Epithelial cell of proximal tubule (primary cell): ENCODE measurements at regions not wholly inside any gene's neighbourhood (a gene's known extent, or its start where the extent isn't known, plus 50 kb on each side); places are given as distances from the start of the nearest gene placed in this dataset.

Source experiments
- DNase-seq: peaks from one replicate; pipeline ENCODE4 v3.0.0-alpha.2; 2011; ENCODE audit warnings: low read depth
- H3K4me3 ChIP-seq: 2 replicates; pipeline ENCODE4 v1.5.1; 2011; ENCODE audit warnings: low read depth, mild to moderate bottlenecking, low read length
- TF ChIP-seq, protein P1 (sequence below): conservative IDR thresholded peaks from 2 replicates; pipeline ENCODE4 v1.5.1; 2012; ENCODE audit warnings: low read depth, mild to moderate bottlenecking, low read length

DNA sequence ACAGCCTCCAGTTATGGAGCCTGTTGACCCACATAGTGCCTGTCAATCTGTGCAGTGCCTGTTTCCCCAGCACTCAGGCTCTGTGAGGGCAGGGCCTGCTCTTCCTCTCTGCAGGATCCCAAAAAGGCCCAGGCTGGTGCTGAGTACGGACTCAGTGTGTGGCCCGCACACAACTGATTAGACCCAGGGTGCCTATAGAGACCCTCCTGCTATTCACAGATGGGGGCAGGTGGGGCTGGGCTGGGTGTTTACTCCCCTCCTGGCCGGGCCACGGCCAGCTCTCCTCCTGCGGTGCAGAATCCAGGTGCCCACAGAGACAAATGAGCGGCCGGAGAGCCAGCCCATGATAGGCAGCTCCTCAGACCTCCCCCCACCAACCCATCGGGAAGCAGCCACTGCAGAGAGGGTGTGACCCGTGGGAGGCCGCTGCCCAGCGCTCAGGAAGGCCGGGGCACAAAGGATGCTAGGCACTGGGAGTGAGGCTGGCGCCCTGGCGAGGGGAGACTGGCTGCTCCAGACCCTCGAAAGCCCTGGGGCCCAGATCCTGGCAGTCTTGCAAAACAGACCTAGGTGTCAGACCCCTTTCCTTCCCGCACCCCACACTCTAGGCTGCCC lies 239.0 kb downstream of the CTTN start:
- DNase-seq, result no peak
- TF ChIP-seq, protein P1, sequence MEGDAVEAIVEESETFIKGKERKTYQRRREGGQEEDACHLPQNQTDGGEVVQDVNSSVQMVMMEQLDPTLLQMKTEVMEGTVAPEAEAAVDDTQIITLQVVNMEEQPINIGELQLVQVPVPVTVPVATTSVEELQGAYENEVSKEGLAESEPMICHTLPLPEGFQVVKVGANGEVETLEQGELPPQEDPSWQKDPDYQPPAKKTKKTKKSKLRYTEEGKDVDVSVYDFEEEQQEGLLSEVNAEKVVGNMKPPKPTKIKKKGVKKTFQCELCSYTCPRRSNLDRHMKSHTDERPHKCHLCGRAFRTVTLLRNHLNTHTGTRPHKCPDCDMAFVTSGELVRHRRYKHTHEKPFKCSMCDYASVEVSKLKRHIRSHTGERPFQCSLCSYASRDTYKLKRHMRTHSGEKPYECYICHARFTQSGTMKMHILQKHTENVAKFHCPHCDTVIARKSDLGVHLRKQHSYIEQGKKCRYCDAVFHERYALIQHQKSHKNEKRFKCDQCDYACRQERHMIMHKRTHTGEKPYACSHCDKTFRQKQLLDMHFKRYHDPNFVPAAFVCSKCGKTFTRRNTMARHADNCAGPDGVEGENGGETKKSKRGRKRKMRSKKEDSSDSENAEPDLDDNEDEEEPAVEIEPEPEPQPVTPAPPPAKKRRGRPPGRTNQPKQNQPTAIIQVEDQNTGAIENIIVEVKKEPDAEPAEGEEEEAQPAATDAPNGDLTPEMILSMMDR, result no peak
- no peak overlapping the region for H3K4me3 ChIP-seq

DNA sequence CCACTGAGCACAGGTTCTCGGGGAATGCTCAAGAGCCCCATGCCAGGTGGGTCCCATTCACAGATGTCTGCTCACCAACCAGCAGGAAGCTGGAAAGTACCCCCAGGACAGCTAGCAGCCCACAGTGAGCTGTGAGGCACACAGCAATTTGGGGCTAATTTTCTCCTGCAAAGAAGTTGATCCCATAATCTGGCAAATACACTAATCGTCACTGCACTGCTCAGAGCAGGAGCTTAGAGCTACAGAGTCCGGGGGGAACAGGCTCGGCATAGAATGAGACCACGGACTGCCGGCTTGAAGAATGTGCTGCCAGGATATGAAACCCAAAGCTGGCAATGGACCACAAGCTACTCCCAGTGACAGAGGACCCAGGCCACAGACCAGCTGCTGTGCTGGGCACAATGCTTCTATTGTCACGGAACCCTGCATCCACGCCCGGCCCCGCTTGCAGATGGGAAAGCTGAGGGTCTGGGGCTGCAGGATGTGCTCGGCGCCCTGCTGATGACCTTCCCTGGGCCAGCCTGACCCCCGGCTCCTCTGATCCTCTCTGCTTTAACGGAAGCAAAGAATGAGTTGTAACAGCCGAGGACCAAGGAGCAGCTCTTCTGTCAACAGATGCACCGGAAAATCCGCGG lies 239.7 kb downstream of the CTTN start:
- no peak overlapping the region for H3K4me3 ChIP-seq
- DNase-seq, result no peak
- TF ChIP-seq, protein P1, result no peak

DNA sequence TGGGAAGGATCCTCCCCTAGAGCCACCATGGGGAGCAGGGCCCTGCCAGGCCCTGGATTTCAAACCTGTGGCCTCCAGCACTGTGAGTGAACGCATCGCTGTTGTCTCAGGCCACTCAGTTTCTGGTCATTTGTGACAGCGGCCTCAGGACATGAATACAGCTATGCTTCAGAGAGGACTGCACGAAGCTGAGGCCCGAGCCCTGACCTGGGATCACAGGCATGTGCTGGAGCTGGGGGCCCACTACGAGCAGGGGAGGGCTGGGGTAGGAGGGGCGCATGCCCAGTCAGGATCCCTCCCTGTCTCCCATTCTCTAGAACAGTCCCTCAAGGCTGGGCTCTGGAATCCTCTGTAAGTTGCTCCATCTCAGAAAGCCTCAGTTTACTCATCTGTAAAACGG lies 242.1 kb downstream of the CTTN start:
- no peak for DNase-seq
- no peak overlapping the region for H3K4me3 ChIP-seq
- TF ChIP-seq, protein P1, result no peak

DNA sequence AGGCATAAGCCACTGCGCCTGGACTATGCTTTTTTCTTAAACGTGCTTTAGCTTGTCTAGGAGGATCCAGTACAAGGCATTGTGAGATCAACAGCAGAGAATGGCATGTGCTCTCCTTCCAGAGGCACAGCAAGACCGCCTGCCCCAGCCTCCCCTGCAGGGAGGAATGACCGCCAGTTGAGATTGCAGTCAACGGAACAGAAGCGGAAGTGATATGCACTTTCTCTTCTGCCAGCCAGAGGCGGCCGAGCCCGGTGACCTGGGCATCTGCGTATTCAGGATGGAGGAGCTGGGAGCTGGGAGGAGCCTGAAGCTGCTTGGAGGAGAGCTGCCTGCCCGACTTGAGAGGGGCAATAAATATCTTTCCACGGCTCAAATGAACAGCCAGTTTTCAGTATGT lies 243.0 kb downstream of the CTTN start:
- TF ChIP-seq, protein P1, result no peak
- H3K4me3 ChIP-seq, result no peak overlapping the region
- no peak for DNase-seq

DNA sequence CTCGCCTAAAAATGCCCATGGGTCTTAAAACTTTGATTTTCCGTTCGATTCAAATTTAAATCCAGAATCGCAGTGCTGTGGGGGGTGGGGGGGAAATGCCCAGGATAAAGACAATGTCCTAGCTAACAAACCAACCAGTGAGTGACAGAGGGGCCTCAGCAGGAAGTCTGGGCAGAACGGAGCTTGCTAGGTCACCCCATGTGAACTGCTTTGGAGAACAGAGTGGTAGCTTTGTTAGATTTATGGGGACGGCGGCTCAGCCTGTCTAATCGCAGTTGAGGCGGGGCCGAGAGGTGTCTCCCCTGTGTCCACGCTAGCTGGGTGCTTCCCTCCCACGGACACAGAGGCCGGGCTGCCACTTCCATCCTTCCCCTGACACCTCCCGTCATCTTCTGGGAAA lies 243.9 kb downstream of the CTTN start:
- no peak overlapping the region for H3K4me3 ChIP-seq
- TF ChIP-seq, protein P1, result no peak
- DNase-seq, result no peak

DNA sequence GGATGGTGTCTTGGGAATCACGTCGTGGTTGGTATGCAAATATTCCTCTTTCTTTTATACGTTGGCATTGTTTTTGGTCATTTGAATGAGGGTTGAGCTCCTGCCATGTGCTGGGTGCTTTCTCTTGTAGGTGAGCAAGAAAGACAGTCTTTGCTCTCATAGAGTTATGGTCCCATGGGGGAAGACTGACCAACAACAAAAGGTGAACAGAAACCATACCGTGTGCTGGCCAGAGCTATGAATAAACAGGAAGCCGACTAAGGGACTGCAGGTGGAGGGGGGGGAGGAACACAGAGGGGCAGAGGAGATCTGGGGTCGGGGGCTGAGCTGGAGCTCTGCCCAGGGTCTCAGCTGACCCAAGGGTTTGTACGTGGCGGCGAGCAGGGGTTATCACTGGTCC lies 245.3 kb downstream of the CTTN start:
- DNase-seq, result no peak
- no peak overlapping the region for H3K4me3 ChIP-seq
- TF ChIP-seq, protein P1, result no peak
